ENCODE measurements at regions not wholly inside any gene's neighbourhood (a gene's known extent, or its start where the extent isn't known, plus 50 kb on each side); places are given as distances from the start of the nearest gene placed in this dataset.

DNA sequence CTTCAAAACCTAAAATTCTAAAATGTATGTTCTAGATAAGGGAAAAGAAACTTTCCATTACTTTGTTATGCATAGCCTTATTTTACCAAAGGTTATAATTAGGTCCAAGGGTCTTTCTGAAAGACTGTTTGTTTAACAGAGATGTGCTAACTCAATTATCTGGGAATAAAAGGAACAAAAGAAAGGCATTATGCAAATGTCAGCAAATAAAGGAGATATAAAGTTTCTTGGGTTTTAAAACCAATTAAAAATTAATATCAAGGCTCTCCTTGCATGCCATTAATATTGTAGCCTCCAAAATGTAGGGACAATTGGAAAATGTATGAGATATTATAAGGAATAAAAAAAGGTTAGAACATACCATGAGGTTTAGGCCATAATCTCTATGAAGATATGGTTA, 87.8 kb upstream of the DOCK10 start:
- H3K4me3 ChIP-seq (replicated peaks in 1 of 3) = no peak overlapping the region
- no peak overlapping the region for H3K27ac ChIP-seq
- TF ChIP-seq POLR2A (IDR thresholded peaks at IDR 0.05) = no peak
- TF ChIP-seq, protein P1, sequence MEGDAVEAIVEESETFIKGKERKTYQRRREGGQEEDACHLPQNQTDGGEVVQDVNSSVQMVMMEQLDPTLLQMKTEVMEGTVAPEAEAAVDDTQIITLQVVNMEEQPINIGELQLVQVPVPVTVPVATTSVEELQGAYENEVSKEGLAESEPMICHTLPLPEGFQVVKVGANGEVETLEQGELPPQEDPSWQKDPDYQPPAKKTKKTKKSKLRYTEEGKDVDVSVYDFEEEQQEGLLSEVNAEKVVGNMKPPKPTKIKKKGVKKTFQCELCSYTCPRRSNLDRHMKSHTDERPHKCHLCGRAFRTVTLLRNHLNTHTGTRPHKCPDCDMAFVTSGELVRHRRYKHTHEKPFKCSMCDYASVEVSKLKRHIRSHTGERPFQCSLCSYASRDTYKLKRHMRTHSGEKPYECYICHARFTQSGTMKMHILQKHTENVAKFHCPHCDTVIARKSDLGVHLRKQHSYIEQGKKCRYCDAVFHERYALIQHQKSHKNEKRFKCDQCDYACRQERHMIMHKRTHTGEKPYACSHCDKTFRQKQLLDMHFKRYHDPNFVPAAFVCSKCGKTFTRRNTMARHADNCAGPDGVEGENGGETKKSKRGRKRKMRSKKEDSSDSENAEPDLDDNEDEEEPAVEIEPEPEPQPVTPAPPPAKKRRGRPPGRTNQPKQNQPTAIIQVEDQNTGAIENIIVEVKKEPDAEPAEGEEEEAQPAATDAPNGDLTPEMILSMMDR (IDR thresholded peaks at IDR 0.05) = no peak
- no peak for DNase-seq
- no peaks in the 10 kb centered on the region for H3K9me3 ChIP-seq
- no peaks in the 10 kb centered on the region for H3K36me3 ChIP-seq
- no peaks in the 10 kb centered on the region for H3K4me1 ChIP-seq
- intact Hi-C loops (cut with DNase I) = no loop called here
- H3K27me3 ChIP-seq = no peaks in the 10 kb centered on the region

DNA sequence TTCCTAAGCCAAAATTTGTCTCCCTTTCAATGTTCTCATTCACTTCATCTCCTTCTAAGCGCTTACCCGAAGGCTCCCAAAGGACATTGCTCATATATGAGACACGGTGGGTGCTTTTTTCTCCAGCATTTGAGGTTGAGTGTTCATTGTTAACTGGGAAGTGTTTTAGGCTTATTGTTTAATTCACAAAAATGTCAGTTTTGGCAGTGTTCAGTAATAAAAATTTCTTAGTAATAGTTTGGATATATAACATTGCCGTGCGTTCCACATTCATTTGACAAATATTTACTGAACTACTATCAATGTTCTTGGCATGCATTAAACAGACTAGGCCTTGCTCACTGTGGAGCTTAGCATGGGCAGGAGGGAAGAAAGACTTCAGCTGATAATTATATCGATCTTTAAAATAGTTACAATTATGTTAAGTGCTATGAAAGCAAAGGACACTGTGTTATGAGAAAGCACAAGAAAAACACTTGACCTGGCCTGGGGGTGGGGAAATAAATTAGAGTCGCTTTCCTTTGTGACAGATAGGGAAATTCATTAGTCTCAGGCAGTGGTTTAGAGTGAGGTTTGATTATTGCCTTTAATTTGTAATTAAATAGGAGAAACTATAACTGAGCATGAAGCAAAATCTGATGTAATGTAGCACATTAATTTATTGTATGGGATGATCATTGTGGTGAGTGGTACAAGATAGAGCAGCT, 82.2 kb upstream of the DOCK10 start:
- 82 to 87% methylated on average over 7 of the region's 7 CpGs for WGBS, 2 donors
- intact Hi-C loops (cut with DNase I) = loop anchor here (10.0 kb wide), 2 partner anchors 530 to 1870 kb away; no protein-coding TSS in a partner anchor
- no peaks in the 10 kb centered on the region for H3K9me3 ChIP-seq
- DNase-seq = no peak
- TF ChIP-seq, protein P1 (IDR thresholded peaks at IDR 0.05) = no peak
- TF ChIP-seq POLR2A (IDR thresholded peaks at IDR 0.05) = no peak
- no peaks in the 10 kb centered on the region for H3K36me3 ChIP-seq
- no peak overlapping the region for H3K4me3 ChIP-seq (replicated peaks in 1 of 3)
- H3K27ac ChIP-seq = no peak overlapping the region
- H3K27me3 ChIP-seq = no peaks in the 10 kb centered on the region
- no peaks in the 10 kb centered on the region for H3K4me1 ChIP-seq

DNA sequence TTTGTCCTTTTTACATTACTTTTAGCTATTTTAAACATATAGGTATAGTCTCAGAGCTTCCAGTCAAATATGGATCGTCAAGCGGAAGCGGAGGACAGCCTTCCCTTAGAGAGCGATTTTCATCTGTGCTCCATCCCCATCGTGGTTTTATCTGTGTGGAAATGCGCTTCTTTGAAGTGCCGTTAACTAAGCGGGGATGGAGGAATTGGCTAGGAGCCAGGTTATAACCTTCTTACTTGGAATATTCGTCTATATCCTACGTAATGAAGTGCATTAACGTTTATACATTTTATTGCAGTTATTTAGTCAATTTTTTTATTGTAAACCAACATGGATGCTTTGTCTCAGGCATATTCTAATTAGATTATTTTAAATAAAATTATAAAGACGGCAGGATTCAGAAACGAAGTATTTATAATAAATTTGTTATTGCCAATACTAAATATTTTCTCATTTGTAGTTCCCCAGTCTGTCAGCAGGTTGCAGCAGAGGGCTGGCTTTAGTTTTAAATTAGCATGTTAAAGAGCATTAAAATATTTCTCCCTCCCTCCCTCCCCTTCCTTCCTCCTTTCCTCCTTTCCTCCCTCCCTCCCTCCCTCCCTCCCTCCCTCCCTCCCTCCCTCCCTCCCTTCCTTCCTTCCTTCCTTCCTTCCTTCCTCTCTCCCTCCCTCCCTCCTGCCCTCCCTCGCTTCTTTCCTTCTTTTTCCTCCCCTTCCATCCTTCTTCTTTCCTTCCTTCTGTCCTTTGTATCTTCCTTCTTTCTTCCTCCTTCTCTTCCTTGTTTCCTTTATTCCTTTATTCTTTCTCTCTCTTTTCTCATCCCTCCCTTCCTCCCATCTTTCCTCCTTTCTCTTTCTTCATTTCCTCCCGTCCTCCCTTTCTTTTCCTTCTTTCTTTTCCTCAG, 80.6 kb upstream of the DOCK10 start:
- Histone ChIP-seq H3K36me3 (no peaks in the 10 kb centered on the region), H3K4me1 (no peaks in the 10 kb centered on the region), H3K9me3 (no peaks in the 10 kb centered on the region), H3K4me3 (replicated peaks in 1 of 3) (no peak overlapping the region), H3K27ac (no peak overlapping the region), H3K27me3 (no peaks in the 10 kb centered on the region)
- DNase-seq = peak in 1 of 2 donors; percentile 7
- intact Hi-C loops (cut with DNase I) = loop anchor here (10.0 kb wide), 2 partner anchors 532 to 1872 kb away; no protein-coding TSS in a partner anchor
- WGBS, 2 donors = 67 to 74% methylated on average over 15 of the region's 15 CpGs
- TF ChIP-seq POLR2A (IDR thresholded peaks at IDR 0.05) = no peak
- TF ChIP-seq, protein P1 (IDR thresholded peaks at IDR 0.05) = peak in 5 of 6 experiments; percentile 24 to 59 (median 36)

DNA sequence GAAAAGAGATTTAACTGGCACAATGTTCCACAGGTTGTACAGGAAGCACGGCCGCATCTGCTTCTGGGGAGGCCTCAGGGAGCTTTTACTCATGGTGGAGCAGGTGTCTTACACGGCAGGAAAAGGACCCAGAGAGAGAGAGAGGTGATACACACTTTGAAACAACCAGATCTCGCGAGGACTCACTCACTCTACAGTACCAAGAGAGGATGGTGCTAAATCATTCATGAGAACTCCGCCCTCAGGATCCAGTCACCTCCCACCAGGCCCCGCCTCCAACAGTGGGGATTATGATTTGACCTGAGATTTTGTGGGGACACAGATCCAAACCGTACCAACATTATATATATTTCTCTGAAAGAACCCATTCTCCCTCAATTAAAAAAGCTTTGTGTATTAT, 79.7 kb upstream of the DOCK10 start:
- Histone ChIP-seq H3K4me3 (replicated peaks in 1 of 3) (no peak overlapping the region), H3K9me3 (no peaks in the 10 kb centered on the region), H3K4me1 (no peaks in the 10 kb centered on the region), H3K36me3 (no peaks in the 10 kb centered on the region), H3K27me3 (no peaks in the 10 kb centered on the region), H3K27ac (no peak overlapping the region)
- TF ChIP-seq, protein P1 (IDR thresholded peaks at IDR 0.05) = no peak
- no peak for TF ChIP-seq POLR2A (IDR thresholded peaks at IDR 0.05)
- 90 to 92% methylated on average over 8 of the region's 8 CpGs for WGBS, 2 donors
- intact Hi-C loops (cut with DNase I) = loop anchor here (10.0 kb wide), 2 partner anchors 533 to 1873 kb away; no protein-coding TSS in a partner anchor
- no peak for DNase-seq

Data from thyroid gland (tissue), 4 donors.